Tibial nerve (tissue), 4 donors: ENCODE measurements at regions not wholly inside any gene's neighbourhood (a gene's known extent, or its start where the extent isn't known, plus 50 kb on each side); places are given as distances from the start of the nearest gene placed in this dataset.

ENCODE experiments used
- DNase-seq, 2 donors: peaks; one replicate each; pipeline ENCODE4 v3.0.0-alpha.2; 2019; ENCODE audit warnings: low spot score in 2 of 2
- H3K27ac ChIP-seq, 4 donors: fragments of 200-600 bp; sonication (generic) in 3 of 4; one replicate each; pipeline ENCODE4 v1.5.1; 2017 to 2019; ENCODE audit warnings: mild to moderate bottlenecking in 1 of 4
- H3K27me3 ChIP-seq, 2 donors: fragments of 200-600 bp; sonication (generic) in 1 of 2; one replicate each; pipeline versions ENCODE4 v1.5.1 to v1.6.0; 2017 to 2019
- H3K36me3 ChIP-seq, 3 donors: fragments of 200-600 bp; sonication (generic); one replicate each; pipeline ENCODE4 v1.5.1; 2018 to 2019
- H3K4me1 ChIP-seq, 4 donors: fragments of 200-600 bp; sonication (generic) in 3 of 4; one replicate each; pipeline ENCODE4 v1.5.1; 2017 to 2019
- H3K4me3 ChIP-seq, 4 donors: fragments of 200-600 bp; sonication (generic) in 3 of 4; one replicate each; pipeline ENCODE4 v1.5.1; 2017 to 2019; ENCODE audit warnings: mild to moderate bottlenecking in 1 of 4, moderate library complexity in 1 of 4
- H3K9me3 ChIP-seq, 4 donors: fragments of 200-600 bp; sonication (generic) in 3 of 4; one replicate each; pipeline ENCODE4 v1.5.1; 2017 to 2019
- EP300 ChIP-seq, 2 donors: sonication (generic); formaldehyde crosslinking; IDR thresholded peaks; one replicate each; pipeline ENCODE4 v1.6.1; 2017; ENCODE audit warnings: antibody characterized with exemption in 2 of 2, mild to moderate bottlenecking in 1 of 2
- POLR2A ChIP-seq, 2 donors: fragments of 450-650 bp; IDR thresholded peaks; one replicate each; pipeline ENCODE4 v1.6.1; 2017; ENCODE audit warnings: antibody characterized with exemption in 2 of 2, mild to moderate bottlenecking in 2 of 2, moderate library complexity in 2 of 2
- WGBS, 2 donors: methylation state at CpG; one replicate each; pipeline ENCODE4 v1.1.5; 2018; 5-methylcytosine and 5-hydroxymethylcytosine counted together
- TF ChIP-seq, protein P1 (sequence below), 5 experiments: fragments of 200-600 bp in 3 of 5; fragments of 450-650 bp in 2 of 5; sonication (generic) in 3 of 5; IDR thresholded peaks; one replicate each; pipeline ENCODE4 v1.5.1; 2016 to 2019; ENCODE audit warnings: antibody characterized with exemption in 5 of 5, mild to moderate bottlenecking in 3 of 5, moderate library complexity in 2 of 5

- Histone ChIP-seq H3K4me3 (no peak overlapping the region), H3K9me3 (no peaks in the 10 kb centered on the region), H3K4me1 (peaks cover 0 to 9% (median 0%) of the 10 kb centered on the region in 4 donors), H3K27ac (no peak overlapping the region), H3K27me3 (no peaks in the 10 kb centered on the region), H3K36me3 (no peaks in the 10 kb centered on the region)
- WGBS, 2 donors = 41% methylated on average over 7 of the region's 7 CpGs
- TF ChIP-seq EP300 (IDR thresholded peaks at IDR 0.05) = peak in 1 of 2 donors; percentile 7
- TF ChIP-seq, protein P1, sequence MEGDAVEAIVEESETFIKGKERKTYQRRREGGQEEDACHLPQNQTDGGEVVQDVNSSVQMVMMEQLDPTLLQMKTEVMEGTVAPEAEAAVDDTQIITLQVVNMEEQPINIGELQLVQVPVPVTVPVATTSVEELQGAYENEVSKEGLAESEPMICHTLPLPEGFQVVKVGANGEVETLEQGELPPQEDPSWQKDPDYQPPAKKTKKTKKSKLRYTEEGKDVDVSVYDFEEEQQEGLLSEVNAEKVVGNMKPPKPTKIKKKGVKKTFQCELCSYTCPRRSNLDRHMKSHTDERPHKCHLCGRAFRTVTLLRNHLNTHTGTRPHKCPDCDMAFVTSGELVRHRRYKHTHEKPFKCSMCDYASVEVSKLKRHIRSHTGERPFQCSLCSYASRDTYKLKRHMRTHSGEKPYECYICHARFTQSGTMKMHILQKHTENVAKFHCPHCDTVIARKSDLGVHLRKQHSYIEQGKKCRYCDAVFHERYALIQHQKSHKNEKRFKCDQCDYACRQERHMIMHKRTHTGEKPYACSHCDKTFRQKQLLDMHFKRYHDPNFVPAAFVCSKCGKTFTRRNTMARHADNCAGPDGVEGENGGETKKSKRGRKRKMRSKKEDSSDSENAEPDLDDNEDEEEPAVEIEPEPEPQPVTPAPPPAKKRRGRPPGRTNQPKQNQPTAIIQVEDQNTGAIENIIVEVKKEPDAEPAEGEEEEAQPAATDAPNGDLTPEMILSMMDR (IDR thresholded peaks at IDR 0.05) = no peak
- no peak for DNase-seq
Measured at GRCh38 chr14:55877942-55878341, 240.3 kb upstream of the PELI2 start.

DNA sequence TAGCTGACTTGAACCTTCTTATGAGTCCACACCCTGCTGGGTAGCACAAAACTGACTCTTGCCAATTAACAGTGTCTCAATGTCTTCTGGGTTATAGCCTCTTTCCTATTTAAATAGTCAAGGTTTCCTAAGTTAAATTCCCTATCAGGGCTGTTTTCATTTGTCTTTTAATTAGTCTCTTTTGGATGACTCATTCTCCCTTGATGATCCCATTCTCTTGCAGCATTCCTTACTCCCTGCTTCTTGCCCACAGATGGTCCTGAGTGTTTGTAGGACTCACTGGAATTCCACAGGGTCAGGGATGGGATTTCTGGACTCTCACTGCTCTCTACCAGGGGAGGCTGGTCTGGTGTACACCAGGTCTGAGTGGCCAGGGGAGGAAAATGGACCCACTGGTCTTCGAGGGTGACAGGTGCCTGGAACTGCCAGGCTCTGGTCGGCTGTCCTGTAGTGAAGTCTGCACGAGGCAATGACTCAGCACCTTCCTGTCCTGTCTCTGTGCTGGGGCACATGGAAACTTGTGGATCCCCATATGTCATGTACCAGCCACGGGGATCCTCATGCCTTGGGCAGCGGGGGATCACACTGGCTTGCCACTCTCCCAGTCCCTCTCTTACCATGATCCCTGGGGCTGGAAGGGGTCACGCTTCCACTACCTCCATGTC is 236.5 kb upstream of the PELI2 start:
- H3K36me3 ChIP-seq = no peaks in the 10 kb centered on the region
- no peak overlapping the region for H3K27ac ChIP-seq
- no peaks in the 10 kb centered on the region for H3K9me3 ChIP-seq
- TF ChIP-seq EP300 (IDR thresholded peaks at IDR 0.05) = no peak
- TF ChIP-seq, protein P1 (IDR thresholded peaks at IDR 0.05) = no peak
- TF ChIP-seq POLR2A (IDR thresholded peaks at IDR 0.05) = no peak
- 73 to 83% methylated on average over 6 of the region's 6 CpGs for WGBS, 2 donors
- DNase-seq = no peak
- H3K4me1 ChIP-seq = peaks cover 0 to 9% (median 0%) of the 10 kb centered on the region in 4 donors
- no peak overlapping the region for H3K4me3 ChIP-seq
- no peaks in the 10 kb centered on the region for H3K27me3 ChIP-seq

DNA sequence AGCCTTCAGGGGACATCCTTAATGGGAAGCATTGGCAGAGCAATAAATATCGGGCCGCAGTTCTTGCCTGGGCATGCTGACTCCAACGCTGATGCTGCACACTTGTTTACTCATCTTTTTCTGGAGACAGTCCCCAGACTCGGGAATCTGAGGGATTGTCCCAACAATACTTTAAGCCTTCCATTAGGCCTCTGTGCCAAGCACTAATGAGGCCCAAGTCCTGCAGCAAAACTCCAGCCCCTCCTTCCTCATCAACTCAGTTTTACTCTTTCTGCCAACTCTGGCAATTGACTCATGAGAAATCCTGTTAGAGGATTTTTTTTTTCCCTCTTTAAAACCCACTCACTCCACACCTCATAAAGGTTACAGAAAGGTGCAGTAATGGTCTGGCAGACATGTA is 233.4 kb upstream of the PELI2 start:
- no peaks in the 10 kb centered on the region for H3K36me3 ChIP-seq
- TF ChIP-seq POLR2A (IDR thresholded peaks at IDR 0.05) (no peak), EP300 (IDR thresholded peaks at IDR 0.05) (no peak)
- TF ChIP-seq, protein P1 (IDR thresholded peaks at IDR 0.05) = no peak
- no peak overlapping the region for H3K4me3 ChIP-seq
- WGBS, 2 donors = 71 to 76% methylated on average over 4 of the region's 4 CpGs
- DNase-seq = no peak
- no peaks in the 10 kb centered on the region for H3K9me3 ChIP-seq
- no peak overlapping the region for H3K27ac ChIP-seq
- no peaks in the 10 kb centered on the region for H3K4me1 ChIP-seq
- H3K27me3 ChIP-seq = no peaks in the 10 kb centered on the region

DNA sequence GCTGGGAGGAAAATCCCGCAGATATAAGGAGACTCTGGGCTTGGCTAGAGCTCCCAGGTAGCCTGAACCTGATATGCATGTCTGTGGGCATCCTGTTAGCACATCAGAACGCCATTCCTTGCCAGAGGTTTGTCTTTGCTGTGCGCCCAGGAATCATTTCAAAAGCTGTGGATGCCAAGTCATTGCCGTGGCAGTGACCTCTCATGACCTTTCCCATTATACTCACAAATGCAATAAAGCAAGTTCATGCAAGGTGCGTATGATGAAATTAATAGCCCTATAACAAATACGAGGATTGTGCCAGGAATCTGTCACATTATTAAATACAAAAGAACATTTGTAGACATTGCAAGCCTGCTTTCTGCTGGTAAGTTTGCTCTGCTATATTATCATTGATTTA is 229.1 kb upstream of the PELI2 start:
- Histone ChIP-seq H3K4me3 (no peak overlapping the region), H3K27ac (no peak overlapping the region), H3K4me1 (no peaks in the 10 kb centered on the region), H3K27me3 (no peaks in the 10 kb centered on the region), H3K36me3 (no peaks in the 10 kb centered on the region), H3K9me3 (no peaks in the 10 kb centered on the region)
- 50 to 63% methylated on average over 6 of the region's 6 CpGs for WGBS, 2 donors
- TF ChIP-seq, protein P1 (IDR thresholded peaks at IDR 0.05) = no peak
- TF ChIP-seq POLR2A (IDR thresholded peaks at IDR 0.05) (no peak), EP300 (IDR thresholded peaks at IDR 0.05) (no peak)
- DNase-seq = no peak

- no peak overlapping the region for H3K27ac ChIP-seq
- H3K4me3 ChIP-seq = no peak overlapping the region
- DNase-seq = no peak
- no peaks in the 10 kb centered on the region for H3K27me3 ChIP-seq
- 69% methylated on average over 6 of the region's 6 CpGs for WGBS, 2 donors
- H3K9me3 ChIP-seq = no peaks in the 10 kb centered on the region
- peaks cover 0 to 14% (median 0%) of the 10 kb centered on the region in 4 donors for H3K4me1 ChIP-seq
- no peaks in the 10 kb centered on the region for H3K36me3 ChIP-seq
- TF ChIP-seq POLR2A (IDR thresholded peaks at IDR 0.05) (no peak), EP300 (IDR thresholded peaks at IDR 0.05) (no peak)
- TF ChIP-seq, protein P1 (IDR thresholded peaks at IDR 0.05) = no peak
Measured at GRCh38 chr14:55891692-55892091, 226.5 kb upstream of the PELI2 start.
